Natural killer cell (primary cell): ENCODE measurements at regions not wholly inside any gene's neighbourhood (a gene's known extent, or its start where the extent isn't known, plus 50 kb on each side); places are given as distances from the start of the nearest gene placed in this dataset.

Experiments used
- ATAC-seq, 3 donors: fragments of 150-1000 bp in 2 of 3; fragments of 200-7000 bp in 1 of 3; cut with Tn5 transposase; 1 replicate in 1 of 3; 2 replicates in 2 of 3; pipeline ENCODE4 v1.10.0; 2021; ENCODE audit warnings: mild to moderate bottlenecking in 2 of 3, moderate library complexity in 2 of 3
- DNase-seq, 2 donors: peaks; one replicate each; pipeline versions ENCODE4 v3.0.0 to v3.0.0-alpha.2; 2013 to 2021; ENCODE audit warnings: mixed read lengths in 1 of 2
- H3K27ac ChIP-seq: one replicate; pipeline ENCODE4 v1.5.1; 2013; ENCODE audit warnings: mild to moderate bottlenecking, low read length
- H3K27me3 ChIP-seq: one replicate; pipeline ENCODE4 v1.6.1; 2013; ENCODE audit warnings: low read length; ENCODE audit not compliant: control insufficient read depth, insufficient read depth
- H3K36me3 ChIP-seq: one replicate; pipeline ENCODE4 v1.6.1; 2013; ENCODE audit warnings: low read length; ENCODE audit not compliant: control insufficient read depth, insufficient read depth
- H3K4me1 ChIP-seq: one replicate; pipeline ENCODE4 v1.6.1; 2013; ENCODE audit warnings: low read length; ENCODE audit not compliant: control insufficient read depth, insufficient read depth
- H3K4me3 ChIP-seq: one replicate; pipeline ENCODE4 v1.5.1; 2013; ENCODE audit warnings: low read length
- H3K9me3 ChIP-seq: one replicate; pipeline ENCODE4 v1.6.1; 2013; ENCODE audit warnings: low read length; ENCODE audit not compliant: control insufficient read depth, insufficient read depth
- H3K27ac Mint-ChIP-seq, 2 donors: one replicate each; pipeline ENCODE4 v1.8.0; 2022; ENCODE audit warnings: mild to moderate bottlenecking in 2 of 2, mixed read lengths in 2 of 2, moderate library complexity in 1 of 2
- H3K27me3 Mint-ChIP-seq, 2 donors: one replicate each; pipeline ENCODE4 v1.8.0; 2022; ENCODE audit warnings: low read depth in 2 of 2, mixed read lengths in 2 of 2
- H3K36me3 Mint-ChIP-seq: one replicate; pipeline ENCODE4 v1.8.0; 2022; ENCODE audit warnings: mixed read lengths
- H3K4me1 Mint-ChIP-seq, 2 donors: one replicate each; pipeline ENCODE4 v1.8.0; 2022; ENCODE audit warnings: mixed read lengths in 2 of 2
- H3K4me3 Mint-ChIP-seq: one replicate; pipeline ENCODE4 v1.8.0; 2022; ENCODE audit warnings: mild to moderate bottlenecking, moderate library complexity, mixed read lengths
- H3K9me3 Mint-ChIP-seq, 2 donors: one replicate each; pipeline ENCODE4 v1.8.0; 2022; ENCODE audit warnings: mixed read lengths in 2 of 2
- WGBS: methylation state at CpG from one replicate; pipeline ENCODE4 v1.1.7; 2013; ENCODE audit warnings: missing lambda C conversion rate; ENCODE audit not compliant: insufficient coverage; 5-methylcytosine and 5-hydroxymethylcytosine counted together
- intact Hi-C: fragments of 100-400 bp; cut with micrococcal nuclease; formaldehyde crosslinking; loops from one replicate; pipeline ENCODE4 v1.14.2; 2022
- TF ChIP-seq, protein P1 (sequence below): fragments of 200-600 bp; IDR thresholded peaks from one replicate; pipeline ENCODE4 v1.8.0; 2022; ENCODE audit warnings: antibody characterized with exemption

DNA sequence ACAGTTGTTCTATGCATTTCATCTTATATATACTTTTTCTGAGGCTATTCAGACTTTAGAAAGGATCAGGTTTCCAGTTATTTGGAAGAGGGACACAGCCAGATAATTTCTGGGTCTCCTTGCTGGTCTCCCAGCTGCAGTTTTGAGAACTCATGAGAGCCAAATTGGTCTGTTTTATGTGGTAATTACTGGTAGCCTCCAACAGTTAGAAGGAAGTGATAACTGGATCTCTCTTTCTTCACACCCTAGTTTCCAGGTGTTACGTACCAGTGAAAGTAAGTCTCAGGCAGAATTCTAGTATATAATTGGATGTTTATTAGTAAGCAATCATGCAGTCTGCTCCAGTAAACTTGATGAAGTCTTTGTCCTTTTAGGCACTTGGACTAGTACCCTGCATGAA lies 63.2 kb upstream of the RPS23 start:
- no peaks in the 10 kb centered on the region for H3K9me3 Mint-ChIP-seq
- DNase-seq (no peak), ATAC-seq (no peak)
- H3K36me3 Mint-ChIP-seq: no peaks in the 10 kb centered on the region
- no peaks in the 10 kb centered on the region for H3K27me3 ChIP-seq
- intact Hi-C loops: no loop called here
- no peaks in the 10 kb centered on the region for H3K4me1 Mint-ChIP-seq
- H3K4me3 ChIP-seq: no peak overlapping the region
- no CpG with 5 or more reads among the region's 1 CpG for WGBS
- no peak overlapping the region for H3K27ac Mint-ChIP-seq
- H3K27me3 Mint-ChIP-seq: peaks cover 0 to 2% of the 10 kb centered on the region in 2 donors
- no peak overlapping the region for H3K4me3 Mint-ChIP-seq
- no peaks in the 10 kb centered on the region for H3K9me3 ChIP-seq
- H3K4me1 ChIP-seq: no peaks in the 10 kb centered on the region
- H3K36me3 ChIP-seq: no peaks in the 10 kb centered on the region
- TF ChIP-seq, protein P1, sequence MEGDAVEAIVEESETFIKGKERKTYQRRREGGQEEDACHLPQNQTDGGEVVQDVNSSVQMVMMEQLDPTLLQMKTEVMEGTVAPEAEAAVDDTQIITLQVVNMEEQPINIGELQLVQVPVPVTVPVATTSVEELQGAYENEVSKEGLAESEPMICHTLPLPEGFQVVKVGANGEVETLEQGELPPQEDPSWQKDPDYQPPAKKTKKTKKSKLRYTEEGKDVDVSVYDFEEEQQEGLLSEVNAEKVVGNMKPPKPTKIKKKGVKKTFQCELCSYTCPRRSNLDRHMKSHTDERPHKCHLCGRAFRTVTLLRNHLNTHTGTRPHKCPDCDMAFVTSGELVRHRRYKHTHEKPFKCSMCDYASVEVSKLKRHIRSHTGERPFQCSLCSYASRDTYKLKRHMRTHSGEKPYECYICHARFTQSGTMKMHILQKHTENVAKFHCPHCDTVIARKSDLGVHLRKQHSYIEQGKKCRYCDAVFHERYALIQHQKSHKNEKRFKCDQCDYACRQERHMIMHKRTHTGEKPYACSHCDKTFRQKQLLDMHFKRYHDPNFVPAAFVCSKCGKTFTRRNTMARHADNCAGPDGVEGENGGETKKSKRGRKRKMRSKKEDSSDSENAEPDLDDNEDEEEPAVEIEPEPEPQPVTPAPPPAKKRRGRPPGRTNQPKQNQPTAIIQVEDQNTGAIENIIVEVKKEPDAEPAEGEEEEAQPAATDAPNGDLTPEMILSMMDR: no peak
- H3K27ac ChIP-seq: no peak overlapping the region

- Histone ChIP-seq H3K4me3 (no peak overlapping the region), H3K36me3 (no peaks in the 10 kb centered on the region), H3K27me3 (no peaks in the 10 kb centered on the region), H3K4me1 (no peaks in the 10 kb centered on the region), H3K27ac (no peak overlapping the region), H3K9me3 (no peaks in the 10 kb centered on the region)
- intact Hi-C loops: no loop called here
- ATAC-seq: no peak
- Mint-ChIP-seq H3K4me3 (no peak overlapping the region), H3K9me3 (no peaks in the 10 kb centered on the region), H3K4me1 (no peaks in the 10 kb centered on the region), H3K27me3 (peaks cover 0 to 2% of the 10 kb centered on the region in 2 donors), H3K27ac (no peak overlapping the region), H3K36me3 (no peaks in the 10 kb centered on the region)
- WGBS: 86% methylated on average over 5 of the region's 5 CpGs
- DNase-seq: no peak
- TF ChIP-seq, protein P1: no peak
These were observed 62.6 kb upstream of the RPS23 start for GRCh38 chr5:82340799-82341198.

- Mint-ChIP-seq H3K4me1 (no peaks in the 10 kb centered on the region), H3K27me3 (peaks cover 0 to under 1% of the 10 kb centered on the region in 2 donors), H3K27ac (no peak overlapping the region), H3K36me3 (no peaks in the 10 kb centered on the region), H3K9me3 (no peaks in the 10 kb centered on the region), H3K4me3 (no peak overlapping the region)
- TF ChIP-seq, protein P1: no peak
- Histone ChIP-seq H3K9me3 (no peaks in the 10 kb centered on the region), H3K36me3 (no peaks in the 10 kb centered on the region), H3K27ac (no peak overlapping the region), H3K4me3 (no peak overlapping the region), H3K4me1 (no peaks in the 10 kb centered on the region), H3K27me3 (no peaks in the 10 kb centered on the region)
- 96% methylated on average over 3 of the region's 3 CpGs for WGBS
- intact Hi-C loops: no loop called here
- ATAC-seq (no peak), DNase-seq (no peak)
These were observed 61.6 kb upstream of the RPS23 start for GRCh38 chr5:82339792-82340191.

GRCh38 chr5:82338771-82339373 lies 60.7 kb upstream of the RPS23 start:
- H3K9me3 ChIP-seq: no peaks in the 10 kb centered on the region
- no peaks in the 10 kb centered on the region for H3K27me3 Mint-ChIP-seq
- intact Hi-C loops: no loop called here
- no peak for DNase-seq
- no peaks in the 10 kb centered on the region for H3K9me3 Mint-ChIP-seq
- H3K4me1 Mint-ChIP-seq: no peaks in the 10 kb centered on the region
- no peak overlapping the region for H3K27ac Mint-ChIP-seq
- H3K36me3 ChIP-seq: no peaks in the 10 kb centered on the region
- no peaks in the 10 kb centered on the region for H3K4me1 ChIP-seq
- H3K4me3 Mint-ChIP-seq: no peak overlapping the region
- H3K36me3 Mint-ChIP-seq: no peaks in the 10 kb centered on the region
- WGBS: 92% methylated on average over 5 of the region's 5 CpGs
- ATAC-seq: no peak
- H3K27ac ChIP-seq: no peak overlapping the region
- no peak overlapping the region for H3K4me3 ChIP-seq
- TF ChIP-seq, protein P1: no peak
- no peaks in the 10 kb centered on the region for H3K27me3 ChIP-seq
